Endothelial cell of umbilical vein (primary cell): ENCODE measurements at regions not wholly inside any gene's neighbourhood (a gene's known extent, or its start where the extent isn't known, plus 50 kb on each side); places are given as distances from the start of the nearest gene placed in this dataset.
"Not testable (repeated sequence)": the region's sequence is repeated elsewhere in the genome, so short reads cannot be mapped to it uniquely, and the experiment has no call there.

Experiments
- BruUV-seq: library from RNA; stranded (reverse); fragments of 400-500 nt; replicated peaks from 2 replicates; lab custom pipeline; 2021; lab: Mats Ljungman, UMichigan
- CTCF ChIA-PET: fragments of 300-600, 350-600 bp; sonication (Branson Sonifier 250); formaldehyde crosslinking; loops from one replicate; lab custom pipeline; 2021; ENCODE audit warnings: antibody characterized with exemption, inconsistent platforms; lab: Charles Lee
- POLR2A ChIA-PET: fragments of 300-600, 350-600 bp; sonication (Branson Sonifier 250); formaldehyde crosslinking; loops from one replicate; lab custom pipeline; 2021; ENCODE audit warnings: antibody characterized with exemption, inconsistent platforms; lab: Charles Lee
- DNase-seq: peaks from one replicate; pipeline ENCODE4 v3.0.0-alpha.2; 2011; ENCODE audit warnings: low read depth, low spot score
- FAIRE-seq: peaks from 2 replicates; lab custom pipeline; 2011; peaks lifted over from hg19 to GRCh38; lab: Jason Lieb, UNC
- H2AFZ ChIP-seq: 2 replicates; pipeline ENCODE4 v1.6.0; 2012; ENCODE audit warnings: low read depth, low read length, control low read depth, inconsistent platforms
- H3K27ac ChIP-seq: 2 replicates; pipeline ENCODE4 v1.5.1; 2011; ENCODE audit warnings: low read depth, mild to moderate bottlenecking, control low read depth, low read length, moderate library complexity; ENCODE audit not compliant: insufficient read depth
- H3K27me3 ChIP-seq, 2 experiments: 2 replicates each; pipeline versions ENCODE4 v1.6.0 to v1.6.1; 2011; ENCODE audit warnings: low read length in 2 of 2, mixed read lengths in 1 of 2; ENCODE audit not compliant: control insufficient read depth in 2 of 2, insufficient read depth in 2 of 2
- H3K36me3 ChIP-seq, 2 experiments: 2 replicates in 1 of 2; 3 replicates in 1 of 2; pipeline ENCODE4 v1.5.1; 2011; ENCODE audit warnings: low read length in 2 of 2, mild to moderate bottlenecking in 1 of 2, moderate library complexity in 1 of 2; ENCODE audit not compliant: control insufficient read depth in 2 of 2, insufficient read depth in 2 of 2; ENCODE audit errors: extremely low read depth in 1 of 2
- H3K4me1 ChIP-seq: 3 replicates; pipeline ENCODE4 v1.5.1; 2011; ENCODE audit warnings: mild to moderate bottlenecking, low read length; ENCODE audit not compliant: control insufficient read depth, insufficient read depth; ENCODE audit errors: extremely low read depth
- H3K4me2 ChIP-seq: 2 replicates; pipeline ENCODE4 v1.6.1; 2011; ENCODE audit warnings: low read length, control low read depth, mixed read lengths; ENCODE audit not compliant: insufficient read depth
- H3K4me3 ChIP-seq, 3 experiments: fragments of 200-600 bp in 1 of 3; sonication (generic), shearing (Covaris generic) in 1 of 3; replicated peaks in 1 of 3; 2 replicates each; pipeline ENCODE4 v1.5.1; 2011 to 2016; ENCODE audit warnings: control low read depth in 3 of 3, low read length in 3 of 3, mild to moderate bottlenecking in 2 of 3, inconsistent platforms in 1 of 3, low read depth in 1 of 3, moderate library complexity in 1 of 3; ENCODE audit not compliant: insufficient read depth in 1 of 3
- H3K79me2 ChIP-seq: 2 replicates; pipeline ENCODE4 v1.6.0; 2012; ENCODE audit warnings: low read length, inconsistent platforms; ENCODE audit not compliant: control insufficient read depth, insufficient read depth
- H3K9ac ChIP-seq: replicated peaks from 2 replicates; pipeline ENCODE3; 2011; ENCODE audit warnings: low read length, control low read depth; ENCODE audit not compliant: insufficient read depth; ENCODE audit errors: extremely low read depth
- H3K9me1 ChIP-seq: replicated peaks from 3 replicates; pipeline ENCODE4 v1.6.0; 2011; ENCODE audit warnings: mild to moderate bottlenecking, low read length; ENCODE audit not compliant: control insufficient read depth, insufficient read depth; ENCODE audit errors: extremely low read depth
- H3K9me3 ChIP-seq: replicated peaks from 2 replicates; pipeline ENCODE4 v1.5.1; 2012; ENCODE audit warnings: low read length, inconsistent platforms; ENCODE audit not compliant: control insufficient read depth, insufficient read depth
- H4K20me1 ChIP-seq: replicated peaks from 2 replicates; pipeline ENCODE3; 2011; ENCODE audit warnings: mild to moderate bottlenecking, low read length; ENCODE audit not compliant: control insufficient read depth, insufficient read depth; ENCODE audit errors: extremely low read depth
- FOS ChIP-seq: IDR thresholded peaks from 2 replicates; pipeline ENCODE4 v1.6.1; 2011; ENCODE audit warnings: mild to moderate bottlenecking, low read length, moderate library complexity, borderline replicate concordance; ENCODE audit not compliant: insufficient read depth
- dilution Hi-C: fragments of 300-500 bp; cut with MboI; formaldehyde crosslinking; loops from one replicate; pipeline ENCODE4 v1.15.0; 2019; ENCODE audit warnings: low sequenced_read_pairs; ENCODE audit not compliant: extremely low pct_ligation_motif_present
- intact Hi-C: fragments of 100-400 bp; cut with micrococcal nuclease; formaldehyde crosslinking; loops from one replicate; pipeline ENCODE4 v1.10.0; 2022

- H3K4me1 ChIP-seq, H3K9me1 ChIP-seq, H4K20me1 ChIP-seq, BruUV-seq, H3K27ac ChIP-seq, POLR2A ChIA-PET, FAIRE-seq, H3K4me3 ChIP-seq, H3K36me3 ChIP-seq, CTCF ChIA-PET, H3K4me2 ChIP-seq, H3K9me3 ChIP-seq, H3K9ac ChIP-seq, intact Hi-C loops, H3K27me3 ChIP-seq, H2AFZ ChIP-seq, dilution Hi-C loops, H3K79me2 ChIP-seq: not testable (repeated sequence)
- DNase-seq: peak; percentile 62
- TF ChIP-seq FOS: peak; percentile 36
These were observed 83.3 kb downstream of the PPIAL4A start for GRCh38 chr1:120972863-120973262.

- H3K79me2 ChIP-seq, DNase-seq, dilution Hi-C loops, H3K27me3 ChIP-seq, H3K4me1 ChIP-seq, H3K36me3 ChIP-seq, H4K20me1 ChIP-seq, H3K9ac ChIP-seq, H3K27ac ChIP-seq, FAIRE-seq, intact Hi-C loops, POLR2A ChIA-PET, H3K4me3 ChIP-seq, H3K4me2 ChIP-seq, H2AFZ ChIP-seq, H3K9me1 ChIP-seq, CTCF ChIA-PET, BruUV-seq, H3K9me3 ChIP-seq: not testable (repeated sequence)
These were observed 84.3 kb downstream of the PPIAL4A start for GRCh38 chr1:120973836-120974235.

- dilution Hi-C loops, POLR2A ChIA-PET, H3K79me2 ChIP-seq, H3K9ac ChIP-seq, H3K4me1 ChIP-seq, intact Hi-C loops, H3K4me2 ChIP-seq, H3K36me3 ChIP-seq, H3K27ac ChIP-seq, H3K27me3 ChIP-seq, FAIRE-seq, CTCF ChIA-PET, H3K9me1 ChIP-seq, H4K20me1 ChIP-seq, BruUV-seq, H2AFZ ChIP-seq, H3K4me3 ChIP-seq, H3K9me3 ChIP-seq: not testable (repeated sequence)
- peak; percentile 18 for DNase-seq
These were observed 87.7 kb downstream of the PPIAL4A start for GRCh38 chr1:120977279-120977678.

- H3K4me3 ChIP-seq: not testable (repeated sequence)
These were observed 92.0 kb downstream of the PPIAL4A start for GRCh38 chr1:120981489-120982094.

More at GRCh38 chr1:120981489-120982094, 92.0 kb downstream of the PPIAL4A start:
- CTCF ChIA-PET, BruUV-seq, H3K9me3 ChIP-seq, DNase-seq, dilution Hi-C loops, H3K27ac ChIP-seq, H3K4me1 ChIP-seq, H3K9ac ChIP-seq, intact Hi-C loops, H3K4me2 ChIP-seq, H3K36me3 ChIP-seq, FAIRE-seq, H3K79me2 ChIP-seq, H3K9me1 ChIP-seq, POLR2A ChIA-PET, H2AFZ ChIP-seq, H4K20me1 ChIP-seq, H3K27me3 ChIP-seq: not testable (repeated sequence)
